Right lobe of liver (tissue), 6 donors: ENCODE measurements at regions not wholly inside any gene's neighbourhood (a gene's known extent, or its start where the extent isn't known, plus 50 kb on each side); places are given as distances from the start of the nearest gene placed in this dataset.

Experiments
- ATAC-seq, 4 donors: fragments of 200-7000 bp; cut with Tn5 transposase; one replicate each; pipeline ENCODE4 v1.9.1; 2020; ENCODE audit warnings: mild to moderate bottlenecking in 4 of 4, moderate library complexity in 4 of 4
- DNase-seq, 3 donors: peaks; one replicate each; pipeline ENCODE4 v3.0.0-alpha.2; 2020
- H3K27ac ChIP-seq, 3 donors: fragments of 200-600 bp; one replicate each; pipeline ENCODE4 v1.8.0; 2022
- H3K27me3 ChIP-seq, 2 donors: fragments of 200-600 bp; one replicate each; pipeline ENCODE4 v1.8.0; 2022
- H3K36me3 ChIP-seq, 4 donors: fragments of 200-600 bp; sonication (generic) in 1 of 4; one replicate each; pipeline versions ENCODE4 v1.5.1 to v1.8.0; 2017 to 2022; ENCODE audit warnings: control low read depth in 1 of 4
- H3K4me1 ChIP-seq, 4 donors: fragments of 200-600 bp; sonication (generic) in 1 of 4; one replicate each; pipeline versions ENCODE4 v1.5.1 to v1.8.0; 2017 to 2022; ENCODE audit warnings: control low read depth in 1 of 4
- H3K4me3 ChIP-seq, 3 donors: fragments of 200-600 bp; one replicate each; pipeline ENCODE4 v1.8.0; 2022
- H3K9me3 ChIP-seq, 4 donors: fragments of 200-600 bp; sonication (generic) in 1 of 4; one replicate each; pipeline versions ENCODE4 v1.5.1 to v1.8.0; 2017 to 2022; ENCODE audit warnings: control low read depth in 1 of 4
- CTCF ChIP-seq, 4 donors: fragments of 200-600 bp in 3 of 4; fragments of 450-650 bp in 1 of 4; IDR thresholded peaks; one replicate each; pipeline versions ENCODE4 v1.5.1 to v1.8.0; 2016 to 2022; ENCODE audit warnings: antibody characterized with exemption in 4 of 4, mild to moderate bottlenecking in 2 of 4
- POLR2A ChIP-seq: fragments of 450-650 bp; IDR thresholded peaks from one replicate; pipeline ENCODE4 v1.6.1; 2017; ENCODE audit warnings: antibody characterized with exemption, mild to moderate bottlenecking
- WGBS: methylation state at CpG from one replicate; pipeline ENCODE4 v1.1.6; 2018; ENCODE audit warnings: low coverage, low lambda C conversion rate; ENCODE audit not compliant: insufficient coverage; ENCODE audit errors: missing lambda C conversion rate; 5-methylcytosine and 5-hydroxymethylcytosine counted together
- intact Hi-C, 2 donors: fragments of 100-400 bp; cut with DNase I; formaldehyde crosslinking; loops; one replicate each; pipeline versions ENCODE4 v1.11.2 to v1.14.1; 2022
- donor health status: DM: no; HTN: yes; CAD: no.
- donor health status: DM: no; HTN: no; CAD: no.
- donor health status: DM: no; HTN: no; CAD: no.
- donor health status: DM: no; HTN: yes; CAD: no.
- donor health status: DM: no; HTN: yes; CAD: no.

- no peak for ATAC-seq
- WGBS, result 31% methylated on average over 2 of the region's 2 CpGs
- no peaks in the 10 kb centered on the region for H3K9me3 ChIP-seq
- H3K4me3 ChIP-seq, result no peak overlapping the region
- H3K4me1 ChIP-seq, result no peaks in the 10 kb centered on the region
- no peaks in the 10 kb centered on the region for H3K27me3 ChIP-seq
- no peak overlapping the region for H3K27ac ChIP-seq
- intact Hi-C loops, result no loop called here
- TF ChIP-seq CTCF (IDR thresholded peaks at IDR 0.05), result no peak
- TF ChIP-seq POLR2A, result no peak
- DNase-seq, result no peak
- H3K36me3 ChIP-seq, result no peaks in the 10 kb centered on the region
Measured at GRCh38 chr12:38998887-38999482, 93.6 kb upstream of the CPNE8 start.

- DNase-seq (no peak), ATAC-seq (no peak)
- H3K27me3 ChIP-seq, result no peaks in the 10 kb centered on the region
- 49% methylated on average over 3 of the region's 3 CpGs for WGBS
- no peaks in the 10 kb centered on the region for H3K9me3 ChIP-seq
- H3K4me1 ChIP-seq, result no peaks in the 10 kb centered on the region
- H3K36me3 ChIP-seq, result no peaks in the 10 kb centered on the region
- no peak overlapping the region for H3K4me3 ChIP-seq
- intact Hi-C loops, result no loop called here
- no peak for TF ChIP-seq POLR2A
- TF ChIP-seq CTCF (IDR thresholded peaks at IDR 0.05), result no peak
- no peak overlapping the region for H3K27ac ChIP-seq
Measured at GRCh38 chr12:38995249-38995648, 89.9 kb upstream of the CPNE8 start.

GRCh38 chr12:38985961-38986360, 80.6 kb upstream of the CPNE8 start:
- no peaks in the 10 kb centered on the region for H3K36me3 ChIP-seq
- intact Hi-C loops, result no loop called here
- ATAC-seq, result no peak
- no peak for DNase-seq
- no peaks in the 10 kb centered on the region for H3K4me1 ChIP-seq
- no peak for TF ChIP-seq POLR2A
- TF ChIP-seq CTCF (IDR thresholded peaks at IDR 0.05), result no peak
- H3K27ac ChIP-seq, result no peak overlapping the region
- H3K4me3 ChIP-seq, result no peak overlapping the region
- H3K9me3 ChIP-seq, result peaks cover 0 to 7% (median 0%) of the 10 kb centered on the region in 4 donors
- H3K27me3 ChIP-seq, result no peaks in the 10 kb centered on the region
- WGBS, result 57% methylated on average over 1 of the region's 1 CpG

- WGBS, result 71% methylated on average over 1 of the region's 1 CpG
- Histone ChIP-seq H3K4me1 (no peaks in the 10 kb centered on the region), H3K36me3 (no peaks in the 10 kb centered on the region), H3K27ac (no peak overlapping the region), H3K27me3 (no peaks in the 10 kb centered on the region), H3K9me3 (peaks cover 0 to 7% (median 0%) of the 10 kb centered on the region in 4 donors), H3K4me3 (no peak overlapping the region)
- ATAC-seq (no peak), DNase-seq (no peak)
- intact Hi-C loops, result no loop called here
- TF ChIP-seq CTCF (IDR thresholded peaks at IDR 0.05), result no peak
- TF ChIP-seq POLR2A, result no peak
Measured at GRCh38 chr12:38984388-38984787, 79.0 kb upstream of the CPNE8 start.

GRCh38 chr12:38983117-38983571, 77.8 kb upstream of the CPNE8 start:
- TF ChIP-seq POLR2A (no peak), CTCF (IDR thresholded peaks at IDR 0.05) (no peak)
- no peaks in the 10 kb centered on the region for H3K36me3 ChIP-seq
- DNase-seq (no peak), ATAC-seq (peak in 2 of 4 donors; percentile 25 to 51)
- H3K27me3 ChIP-seq, result no peaks in the 10 kb centered on the region
- intact Hi-C loops, result no loop called here
- peak overlapping the region in 1 of 3 donors; percentile 3 for H3K4me3 ChIP-seq
- H3K4me1 ChIP-seq, result no peaks in the 10 kb centered on the region
- H3K9me3 ChIP-seq, result peaks cover 0 to 7% (median 0%) of the 10 kb centered on the region in 4 donors
- no peak overlapping the region for H3K27ac ChIP-seq
- WGBS, result 67% methylated on average over 5 of the region's 6 CpGs
